SU-DHL-6 (cell line): ENCODE measurements at regions not wholly inside any gene's neighbourhood (a gene's known extent, or its start where the extent isn't known, plus 50 kb on each side); places are given as distances from the start of the nearest gene placed in this dataset.
"Not testable (repeated sequence)": the region's sequence is repeated elsewhere in the genome, so short reads cannot be mapped to it uniquely, and the experiment has no call there.

Experiments used
- H2AFZ ChIP-seq: fragments of 200-600 bp; sonication (generic); 2 replicates; pipeline ENCODE4 v1.6.1; 2014; ENCODE audit warnings: low read depth, mild to moderate bottlenecking, moderate library complexity, mixed read lengths, antibody characterized with exemption, low read length; ENCODE audit not compliant: severe bottlenecking
- H3F3A ChIP-seq: fragments of 200-600 bp; shearing (Covaris generic); 2 replicates; pipeline ENCODE4 v1.6.0; 2016; ENCODE audit warnings: antibody characterized with exemption, mild to moderate bottlenecking; ENCODE audit not compliant: insufficient read depth
- H3K27ac ChIP-seq: fragments of 200-600 bp; sonication (generic); 2 replicates; pipeline ENCODE4 v1.5.1; 2016; ENCODE audit warnings: low read depth, mild to moderate bottlenecking, low read length, moderate library complexity, mixed read lengths
- H3K27me3 ChIP-seq: fragments of 200-600 bp; sonication (generic), shearing (Covaris generic); 2 replicates; pipeline ENCODE4 v1.6.0; 2014; ENCODE audit warnings: mild to moderate bottlenecking, low read length
- H3K36me3 ChIP-seq: fragments of 200-600 bp; sonication (generic); 2 replicates; pipeline ENCODE4 v1.6.1; 2014; ENCODE audit warnings: mild to moderate bottlenecking, low read length, mixed read lengths
- H3K4me2 ChIP-seq: fragments of 300-600, 200-600 bp; shearing (Covaris generic), sonication (generic); 2 replicates; pipeline ENCODE4 v1.6.0; 2014; ENCODE audit warnings: low read length, low read depth, mild to moderate bottlenecking; ENCODE audit not compliant: poor library complexity, severe bottlenecking
- H3K4me3 ChIP-seq: fragments of 200-600 bp; sonication (generic); 2 replicates; pipeline ENCODE4 v1.5.1; 2014; ENCODE audit warnings: antibody characterized with exemption, low read length, mild to moderate bottlenecking, mixed read lengths; ENCODE audit not compliant: insufficient read depth, poor library complexity, severe bottlenecking
- H3K79me2 ChIP-seq: fragments of 200-600 bp; sonication (generic); 2 replicates; pipeline ENCODE4 v1.6.1; 2014; ENCODE audit warnings: mild to moderate bottlenecking, low read length, moderate library complexity; ENCODE audit not compliant: insufficient read depth
- H3K9ac ChIP-seq: fragments of 200-600 bp; sonication (generic); 2 replicates; pipeline ENCODE4 v1.7.0; 2014; ENCODE audit warnings: mild to moderate bottlenecking, low read length
- H3K9me2 ChIP-seq: fragments of 200-600 bp; sonication (generic); replicated peaks from 2 replicates; pipeline ENCODE4 v1.6.1; 2014; ENCODE audit warnings: low read length; ENCODE audit not compliant: insufficient read depth
- H3K9me3 ChIP-seq: fragments of 200-600 bp; sonication (generic); 2 replicates; pipeline ENCODE4 v1.6.1; 2014; ENCODE audit warnings: low read length, mixed read lengths; ENCODE audit not compliant: insufficient read depth
- H4K20me1 ChIP-seq: fragments of 200-600 bp; sonication (generic); 2 replicates; pipeline ENCODE4 v1.6.1; 2014; ENCODE audit warnings: low read depth, mild to moderate bottlenecking, antibody characterized with exemption, low read length, moderate library complexity, mixed read lengths
- CTCF ChIP-seq: fragments of 200-600 bp; sonication (generic); IDR thresholded peaks from one replicate; pipeline ENCODE4 v1.5.1; 2017; ENCODE audit warnings: antibody characterized with exemption, mild to moderate bottlenecking, low read length, moderate library complexity; ENCODE audit not compliant: insufficient read depth, poor library complexity, severe bottlenecking
- EZH2phosphoT487 ChIP-seq: fragments of 200-600 bp; sonication (generic), shearing (Covaris generic); conservative IDR thresholded peaks from 2 replicates; pipeline ENCODE4 v1.6.1; 2018; ENCODE audit warnings: mild to moderate bottlenecking, antibody characterized with exemption, low read length, moderate library complexity, mixed read lengths

GRCh38 chr5:124888622-124889485 lies 142.4 kb upstream of the ZNF608 start:
- Histone ChIP-seq H3K79me2 (no peaks in the 10 kb centered on the region), H3K4me3 (no peak overlapping the region), H3K4me2 (peak overlapping the region; percentile 20), H3K9ac (no peak overlapping the region), H3K9me3 (no peaks in the 10 kb centered on the region), H3K27ac (no peak overlapping the region), H3K9me2 (no peaks in the 10 kb centered on the region), H2AFZ (peak overlapping the region; percentile 28), H3F3A (no peaks in the 10 kb centered on the region), H4K20me1 (no peaks in the 10 kb centered on the region), H3K27me3 (no peaks in the 10 kb centered on the region), H3K36me3 (no peaks in the 10 kb centered on the region)
- TF ChIP-seq EZH2phosphoT487, result no peak
- TF ChIP-seq CTCF, result no peak

- H3K27ac ChIP-seq, result no peak overlapping the region
- no peaks in the 10 kb centered on the region for H3K79me2 ChIP-seq
- no peak overlapping the region for H3K4me2 ChIP-seq
- no peaks in the 10 kb centered on the region for H3K9me3 ChIP-seq
- no peaks in the 10 kb centered on the region for H4K20me1 ChIP-seq
- H2AFZ ChIP-seq, result no peak overlapping the region
- no peak overlapping the region for H3K4me3 ChIP-seq
- TF ChIP-seq EZH2phosphoT487, result no peak
- TF ChIP-seq CTCF, result no peak
- no peaks in the 10 kb centered on the region for H3K36me3 ChIP-seq
- no peaks in the 10 kb centered on the region for H3K27me3 ChIP-seq
- H3K9ac ChIP-seq, result no peak overlapping the region
- H3K9me2 ChIP-seq, result no peaks in the 10 kb centered on the region
- no peaks in the 10 kb centered on the region for H3F3A ChIP-seq
Observed at GRCh38 chr5:124889486-124889825, 143.0 kb upstream of the ZNF608 start.

GRCh38 chr5:124889850-124890249 lies 143.4 kb upstream of the ZNF608 start:
- H4K20me1 ChIP-seq, result no peaks in the 10 kb centered on the region
- TF ChIP-seq CTCF, result no peak
- TF ChIP-seq EZH2phosphoT487, result no peak
- no peak overlapping the region for H3K27ac ChIP-seq
- H3K9ac ChIP-seq, result no peak overlapping the region
- H3K9me3 ChIP-seq, result no peaks in the 10 kb centered on the region
- H3K9me2 ChIP-seq, result no peaks in the 10 kb centered on the region
- no peaks in the 10 kb centered on the region for H3K36me3 ChIP-seq
- no peaks in the 10 kb centered on the region for H3K79me2 ChIP-seq
- H3F3A ChIP-seq, result no peaks in the 10 kb centered on the region
- H2AFZ ChIP-seq, result no peak overlapping the region
- H3K27me3 ChIP-seq, result no peaks in the 10 kb centered on the region
- H3K4me3 ChIP-seq, result no peak overlapping the region
- no peak overlapping the region for H3K4me2 ChIP-seq

- not testable (repeated sequence) for H3K27me3 ChIP-seq, H3F3A ChIP-seq, H3K9me3 ChIP-seq, H3K4me2 ChIP-seq, H3K9ac ChIP-seq, H3K9me2 ChIP-seq, H3K36me3 ChIP-seq, H3K79me2 ChIP-seq, H3K27ac ChIP-seq, H3K4me3 ChIP-seq, H4K20me1 ChIP-seq, H2AFZ ChIP-seq
Observed at GRCh38 chr5:124890442-124890841, 144.0 kb upstream of the ZNF608 start.
